OCI-LY3 (cell line): ENCODE measurements at regions not wholly inside any gene's neighbourhood (a gene's known extent, or its start where the extent isn't known, plus 50 kb on each side); places are given as distances from the start of the nearest gene placed in this dataset.

Experiments used
- H2AFZ ChIP-seq: fragments of 200-600, 300-600 bp; shearing (Covaris generic); 2 replicates; pipeline ENCODE4 v1.6.0; 2014; ENCODE audit warnings: antibody characterized with exemption, low read depth, low read length
- H3K27ac ChIP-seq: fragments of 200-600, 300-600 bp; sonication (generic); 2 replicates; pipeline ENCODE4 v1.5.1; 2014; ENCODE audit warnings: mild to moderate bottlenecking, low read length, moderate library complexity, mixed read lengths
- H3K27me3 ChIP-seq: fragments of 200-600, 300-600 bp; sonication (generic); 2 replicates; pipeline ENCODE4 v1.6.1; 2014; ENCODE audit warnings: low read depth, low read length, mixed read lengths
- H3K36me3 ChIP-seq: fragments of 200-600, 300-600 bp; sonication (generic); replicated peaks from 2 replicates; pipeline ENCODE3; 2014; ENCODE audit warnings: low read depth, low read length, mixed read lengths
- H3K4me1 ChIP-seq: fragments of 300-600, 200-600 bp; sonication (generic); 2 replicates; pipeline ENCODE4 v1.6.1; 2014; ENCODE audit warnings: low read length, mixed read lengths
- H3K4me2 ChIP-seq: fragments of 200-600, 300-600 bp; sonication (generic); 2 replicates; pipeline ENCODE4 v1.6.1; 2014; ENCODE audit warnings: low read length, mixed read lengths
- H3K4me3 ChIP-seq: fragments of 300-600, 200-600 bp; sonication (generic); 2 replicates; pipeline ENCODE4 v1.5.1; 2014; ENCODE audit warnings: antibody characterized with exemption, mild to moderate bottlenecking, low read length, moderate library complexity
- H3K79me2 ChIP-seq: fragments of 300-600, 200-600 bp; shearing (Covaris generic); 2 replicates; pipeline ENCODE4 v1.6.1; 2014; ENCODE audit warnings: mild to moderate bottlenecking, low read length, mixed read lengths
- H3K9ac ChIP-seq: fragments of 300-600, 200-600 bp; shearing (Covaris generic); 2 replicates; pipeline ENCODE4 v1.6.0; 2014; ENCODE audit warnings: mild to moderate bottlenecking, low read length, moderate library complexity
- H3K9me3 ChIP-seq: fragments of 200-600, 300-600 bp; shearing (Covaris generic); 2 replicates; pipeline ENCODE4 v1.6.1; 2014; ENCODE audit warnings: low read length, mixed read lengths; ENCODE audit not compliant: insufficient read depth
- H4K20me1 ChIP-seq: fragments of 200-600, 300-600 bp; sonication (generic); 2 replicates; pipeline ENCODE4 v1.6.1; 2016; ENCODE audit warnings: low read length, mixed read lengths; ENCODE audit not compliant: insufficient read depth
- CTCF ChIP-seq: fragments of 200-600, 300-600 bp; sonication (generic); IDR thresholded peaks from 2 replicates; pipeline ENCODE4 v1.5.1; 2014; ENCODE audit warnings: antibody characterized with exemption, low read length, low read depth
- EZH2phosphoT487 ChIP-seq: fragments of 200-600 bp; shearing (Covaris generic); IDR thresholded peaks from 2 replicates; pipeline ENCODE4 v1.6.1; 2018; ENCODE audit warnings: antibody characterized with exemption, mixed run types, low read depth

- H3K9me3 ChIP-seq, result no peaks in the 10 kb centered on the region
- no peak for TF ChIP-seq EZH2phosphoT487
- TF ChIP-seq CTCF, result no peak
These were observed 101.4 kb upstream of the ZC3H12C start for GRCh38 chr11:109991835-109992234.

DNA sequence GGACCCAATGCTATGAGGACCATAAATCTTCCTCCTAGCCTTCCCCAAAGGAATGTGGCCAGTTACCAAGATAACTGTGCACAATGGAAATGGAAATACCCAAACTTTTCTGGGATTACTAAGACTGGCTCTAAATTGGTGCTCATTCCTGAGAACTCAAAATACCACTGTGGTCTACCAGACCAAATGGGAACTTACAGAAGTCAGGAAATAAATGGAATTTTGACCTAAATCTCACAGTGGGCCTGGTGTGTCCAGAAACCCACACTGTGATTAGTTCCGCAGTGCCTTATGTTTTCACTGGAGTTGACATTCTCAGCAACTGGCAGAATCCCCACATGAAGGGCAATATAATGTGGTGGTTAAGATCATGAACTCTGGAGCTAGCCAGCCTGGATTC, 99.4 kb upstream of the ZC3H12C start:
- no peaks in the 10 kb centered on the region for H3K36me3 ChIP-seq
- no peak overlapping the region for H3K27ac ChIP-seq
- H3K4me1 ChIP-seq, result peaks cover 21% of the 10 kb centered on the region
- H3K4me2 ChIP-seq, result no peak overlapping the region
- peaks cover 22% of the 10 kb centered on the region for H3K27me3 ChIP-seq
- no peaks in the 10 kb centered on the region for H4K20me1 ChIP-seq
- TF ChIP-seq EZH2phosphoT487, result no peak
- TF ChIP-seq CTCF, result no peak
- no peak overlapping the region for H2AFZ ChIP-seq
- H3K4me3 ChIP-seq, result no peak overlapping the region
- no peaks in the 10 kb centered on the region for H3K9me3 ChIP-seq
- H3K79me2 ChIP-seq, result no peaks in the 10 kb centered on the region
- H3K9ac ChIP-seq, result no peak overlapping the region

More at GRCh38 chr11:109991835-109992234, 101.4 kb upstream of the ZC3H12C start:
- Histone ChIP-seq H3K79me2 (no peaks in the 10 kb centered on the region), H3K4me1 (peaks cover 19% of the 10 kb centered on the region), H2AFZ (no peak overlapping the region), H3K9ac (no peak overlapping the region), H3K4me2 (no peak overlapping the region), H3K27ac (no peak overlapping the region), H3K27me3 (peaks cover 17% of the 10 kb centered on the region), H3K4me3 (no peak overlapping the region), H3K36me3 (no peaks in the 10 kb centered on the region), H4K20me1 (no peaks in the 10 kb centered on the region)

DNA sequence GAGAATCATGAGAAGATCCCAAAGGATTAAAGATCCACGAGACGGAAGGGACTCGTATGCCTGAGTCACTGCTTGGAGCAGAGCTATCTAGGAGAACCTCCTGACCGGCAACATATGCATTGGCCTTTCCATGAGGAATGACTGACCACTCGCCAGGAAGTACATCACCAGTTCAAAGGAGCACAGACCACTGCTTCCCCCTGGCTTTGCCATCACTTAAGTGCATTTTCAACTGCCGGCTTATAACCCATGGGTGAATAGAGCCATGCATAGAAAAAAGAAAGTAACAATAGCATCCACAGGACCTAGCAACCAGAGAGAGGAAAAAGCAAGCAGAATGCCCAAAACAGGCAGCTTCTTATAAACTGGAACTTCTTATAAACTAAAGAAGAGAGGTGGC, 98.3 kb upstream of the ZC3H12C start:
- no peak for TF ChIP-seq EZH2phosphoT487
- TF ChIP-seq CTCF, result no peak
- no peak overlapping the region for H2AFZ ChIP-seq

DNA sequence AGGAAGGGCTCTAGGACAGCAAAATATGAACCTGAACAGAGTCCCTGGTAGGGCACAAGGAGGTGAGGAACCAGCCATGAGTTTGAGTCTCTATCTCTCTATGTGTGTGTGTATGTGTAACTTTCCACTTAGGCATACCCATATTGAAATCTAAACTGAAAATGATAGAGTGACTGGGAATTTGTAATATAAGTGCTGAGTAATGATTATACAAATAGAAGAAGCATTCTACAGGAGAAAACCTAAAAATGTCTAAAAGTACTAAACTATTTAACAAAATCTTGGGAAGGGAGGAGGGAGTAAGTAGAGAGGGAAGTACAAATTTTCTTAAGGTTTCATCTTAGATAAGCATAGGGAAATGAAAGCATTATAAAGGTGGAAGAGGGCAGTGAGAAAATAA, 97.1 kb upstream of the ZC3H12C start:
- Histone ChIP-seq H3K9ac (no peak overlapping the region), H4K20me1 (no peaks in the 10 kb centered on the region), H3K36me3 (no peaks in the 10 kb centered on the region), H3K4me3 (peak overlapping the region; percentile 11), H3K4me2 (peak overlapping the region; percentile 28), H2AFZ (no peak overlapping the region), H3K79me2 (no peaks in the 10 kb centered on the region), H3K27ac (no peak overlapping the region), H3K4me1 (peaks cover 42% of the 10 kb centered on the region), H3K27me3 (peaks cover 22% of the 10 kb centered on the region), H3K9me3 (no peaks in the 10 kb centered on the region)
- TF ChIP-seq CTCF, result no peak
- no peak for TF ChIP-seq EZH2phosphoT487

More for the DNA sequence above, 98.3 kb upstream of the ZC3H12C start:
- Histone ChIP-seq H3K4me2 (no peak overlapping the region), H3K9me3 (no peaks in the 10 kb centered on the region), H3K4me1 (peaks cover 32% of the 10 kb centered on the region), H3K4me3 (no peak overlapping the region), H3K79me2 (no peaks in the 10 kb centered on the region), H3K36me3 (no peaks in the 10 kb centered on the region), H3K27ac (no peak overlapping the region), H3K9ac (no peak overlapping the region), H3K27me3 (peaks cover 26% of the 10 kb centered on the region), H4K20me1 (no peaks in the 10 kb centered on the region)
